Fibroblast of mammary gland (primary cell): ENCODE measurements at regions not wholly inside any gene's neighbourhood (a gene's known extent, or its start where the extent isn't known, plus 50 kb on each side); places are given as distances from the start of the nearest gene placed in this dataset.

ENCODE experiments used
- DNase-seq: peaks from one replicate; pipeline ENCODE4 v3.0.0-alpha.2; 2010; ENCODE audit warnings: low read depth
- H3K4me3 ChIP-seq: 2 replicates; pipeline ENCODE4 v1.5.1; 2011; ENCODE audit warnings: low read depth, mild to moderate bottlenecking, low read length, moderate library complexity; ENCODE audit not compliant: control insufficient read depth
- CTCF ChIP-seq: conservative IDR thresholded peaks from 2 replicates; pipeline ENCODE4 v1.5.1; 2011; ENCODE audit warnings: low read depth, low read length, inconsistent platforms; ENCODE audit not compliant: control insufficient read depth, insufficient read depth

GRCh38 chr3:15976524-15976923, 178.7 kb upstream of the ANKRD28 start:
- no peak for DNase-seq
- H3K4me3 ChIP-seq, result no peak overlapping the region
- TF ChIP-seq CTCF, result no peak

- DNase-seq, result no peak
- no peak for TF ChIP-seq CTCF
- H3K4me3 ChIP-seq, result no peak overlapping the region
Measured at GRCh38 chr3:15977090-15977489, 179.3 kb upstream of the ANKRD28 start.

GRCh38 chr3:15977598-15978232, 179.9 kb upstream of the ANKRD28 start:
- DNase-seq, result no peak
- no peak overlapping the region for H3K4me3 ChIP-seq
- no peak for TF ChIP-seq CTCF

GRCh38 chr3:15978801-15979200, 181.0 kb upstream of the ANKRD28 start:
- TF ChIP-seq CTCF, result no peak
- no peak overlapping the region for H3K4me3 ChIP-seq
- no peak for DNase-seq

GRCh38 chr3:15979495-15979894, 181.7 kb upstream of the ANKRD28 start:
- TF ChIP-seq CTCF, result no peak
- no peak overlapping the region for H3K4me3 ChIP-seq
- peak; percentile 54 for DNase-seq

- TF ChIP-seq CTCF, result no peak
- no peak overlapping the region for H3K4me3 ChIP-seq
- DNase-seq, result no peak
Measured at GRCh38 chr3:15979900-15980299, 182.1 kb upstream of the ANKRD28 start.

GRCh38 chr3:15982243-15982642, 184.5 kb upstream of the ANKRD28 start:
- H3K4me3 ChIP-seq, result no peak overlapping the region
- DNase-seq, result no peak
- no peak for TF ChIP-seq CTCF
